Liver (tissue), 8 donors: ENCODE measurements at regions not wholly inside any gene's neighbourhood (a gene's known extent, or its start where the extent isn't known, plus 50 kb on each side); places are given as distances from the start of the nearest gene placed in this dataset.

Source experiments
- DNase-seq: peaks from one replicate; pipeline ENCODE4 v3.0.0-alpha.2; 2017; ENCODE audit warnings: low spot score
- H3K27ac ChIP-seq, 2 donors: one replicate each; pipeline ENCODE4 v1.7.0; 2013; ENCODE audit warnings: inconsistent platforms in 2 of 2, low read length in 2 of 2, control low read depth in 1 of 2, low read depth in 1 of 2, mild to moderate bottlenecking in 1 of 2
- H3K27me3 ChIP-seq, 4 donors: one replicate each; pipeline versions ENCODE4 v1.6.1 to v1.7.0; 2013; ENCODE audit warnings: low read length in 3 of 4, inconsistent platforms in 1 of 4, mild to moderate bottlenecking in 1 of 4, moderate library complexity in 1 of 4; ENCODE audit not compliant: control insufficient read depth in 4 of 4, insufficient read depth in 4 of 4
- H3K36me3 ChIP-seq, 4 donors: one replicate each; pipeline versions ENCODE4 v1.6.1 to v1.7.0; 2013; ENCODE audit warnings: low read length in 3 of 4, mild to moderate bottlenecking in 3 of 4, low read depth in 1 of 4, moderate library complexity in 1 of 4; ENCODE audit not compliant: control insufficient read depth in 4 of 4, insufficient read depth in 3 of 4
- H3K4me1 ChIP-seq, 4 donors: one replicate each; pipeline versions ENCODE4 v1.6.1 to v1.7.0; 2013; ENCODE audit warnings: low read length in 3 of 4, mild to moderate bottlenecking in 3 of 4, moderate library complexity in 1 of 4; ENCODE audit not compliant: control insufficient read depth in 4 of 4, insufficient read depth in 4 of 4
- H3K4me3 ChIP-seq, 3 donors: one replicate each; pipeline versions ENCODE4 v1.6.1 to v1.7.0; 2013; ENCODE audit warnings: low read length in 3 of 3, control low read depth in 1 of 3, low read depth in 1 of 3, mild to moderate bottlenecking in 1 of 3
- H3K9ac ChIP-seq, 2 donors: one replicate each; pipeline ENCODE4 v1.7.0; 2013; ENCODE audit warnings: low read length in 2 of 2, mild to moderate bottlenecking in 2 of 2, moderate library complexity in 2 of 2, control low read depth in 1 of 2, low read depth in 1 of 2
- H3K9me3 ChIP-seq, 4 donors: one replicate each; pipeline versions ENCODE4 v1.6.1 to v1.7.0; 2013; ENCODE audit warnings: low read length in 3 of 4; ENCODE audit not compliant: control insufficient read depth in 4 of 4
- ATF3 ChIP-seq: IDR thresholded peaks from 2 replicates; pipeline ENCODE4 v1.6.1; 2016; ENCODE audit warnings: antibody characterized with exemption
- CTCF ChIP-seq: fragments of 150-350 bp; IDR thresholded peaks from 2 replicates; pipeline ENCODE4 v1.5.1; 2017; ENCODE audit warnings: improper control_type of control experiment, low read depth, low read length; ENCODE audit not compliant: missing input control
- FOXA1 ChIP-seq: IDR thresholded peaks from 2 replicates; pipeline ENCODE4 v1.6.1; 2016; ENCODE audit warnings: antibody characterized with exemption
- FOXA2 ChIP-seq: IDR thresholded peaks from 2 replicates; pipeline ENCODE4 v1.6.1; 2016; ENCODE audit warnings: antibody characterized with exemption
- GABPA ChIP-seq, 2 donors: IDR thresholded peaks in 1 of 2; conservative IDR thresholded peaks in 1 of 2; 2 replicates each; pipeline ENCODE4 v1.6.1; 2016; ENCODE audit warnings: antibody characterized with exemption in 2 of 2, mild to moderate bottlenecking in 1 of 2, moderate library complexity in 1 of 2
- HNF4A ChIP-seq, 2 donors: conservative IDR thresholded peaks; 2 replicates each; pipeline ENCODE4 v1.6.1; 2016; ENCODE audit warnings: antibody characterized with exemption in 2 of 2, mild to moderate bottlenecking in 2 of 2
- HNF4G ChIP-seq: IDR thresholded peaks from 2 replicates; pipeline ENCODE4 v1.6.1; 2016; ENCODE audit warnings: antibody characterized with exemption
- JUND ChIP-seq, 2 donors: IDR thresholded peaks; 2 replicates each; pipeline ENCODE4 v1.6.1; 2016; ENCODE audit warnings: antibody characterized with exemption in 2 of 2
- MAX ChIP-seq: IDR thresholded peaks from 2 replicates; pipeline ENCODE4 v1.6.1; 2016; ENCODE audit warnings: antibody characterized with exemption
- NR2F2 ChIP-seq: IDR thresholded peaks from 2 replicates; pipeline ENCODE4 v1.6.1; 2016; ENCODE audit warnings: antibody characterized with exemption
- RAD21 ChIP-seq, 2 donors: IDR thresholded peaks; 2 replicates each; pipeline ENCODE4 v1.6.1; 2016; ENCODE audit warnings: antibody characterized with exemption in 2 of 2, mild to moderate bottlenecking in 2 of 2
- RXRA ChIP-seq, 2 donors: IDR thresholded peaks; 2 replicates each; pipeline ENCODE4 v1.6.1; 2017 to 2018; ENCODE audit warnings: antibody characterized with exemption in 2 of 2, mild to moderate bottlenecking in 1 of 2
- TAF1 ChIP-seq: conservative IDR thresholded peaks from 2 replicates; pipeline ENCODE4 v1.6.1; 2016; ENCODE audit warnings: antibody characterized with exemption, mild to moderate bottlenecking
- YY1 ChIP-seq: IDR thresholded peaks from 2 replicates; pipeline ENCODE4 v1.6.1; 2016; ENCODE audit warnings: antibody characterized with exemption, mild to moderate bottlenecking
- ZBTB33 ChIP-seq: IDR thresholded peaks from 2 replicates; pipeline ENCODE4 v1.6.1; 2016; ENCODE audit warnings: antibody characterized with exemption
- WGBS: extraction: QIAGEN DNeasy Blood & Tissue Kit; methylation state at CpG from one replicate; pipeline ENCODE4 v1.1.7; 2013; 5-methylcytosine and 5-hydroxymethylcytosine counted together
- donor health status: healthy.
- donor health status: healthy.
- donor health status: healthy.
- donor health status: healthy.
- donor health status: healthy.

GRCh38 chr22:47343611-47344010, 581.2 kb downstream of the TBC1D22A start:
- Histone ChIP-seq H3K27me3 (peaks cover 0 to 6% (median 2%) of the 10 kb centered on the region in 4 donors), H3K9me3 (no peaks in the 10 kb centered on the region), H3K9ac (no peak overlapping the region), H3K36me3 (no peaks in the 10 kb centered on the region), H3K4me1 (no peaks in the 10 kb centered on the region), H3K4me3 (no peak overlapping the region), H3K27ac (no peak overlapping the region)
- DNase-seq, result no peak
- TF ChIP-seq FOXA1, result no peak
- TF ChIP-seq FOXA2, result no peak
- no peak for TF ChIP-seq HNF4A (conservative IDR thresholded peaks at IDR 0.05)
- TF ChIP-seq ZBTB33, result no peak
- TF ChIP-seq RAD21 (IDR thresholded peaks at IDR 0.05), result no peak
- TF ChIP-seq NR2F2, result no peak
- no peak for TF ChIP-seq ATF3
- no peak for TF ChIP-seq GABPA (IDR thresholded peaks at IDR 0.05 in 1 of 2, conservative IDR thresholded peaks at IDR 0.05 in 1 of 2)
- WGBS, result 80% methylated on average over 8 of the region's 8 CpGs

GRCh38 chr22:47342446-47342845, 580.0 kb downstream of the TBC1D22A start:
- TF ChIP-seq RAD21 (IDR thresholded peaks at IDR 0.05), result no peak
- TF ChIP-seq NR2F2, result no peak
- TF ChIP-seq YY1, result no peak
- no peak for TF ChIP-seq GABPA (IDR thresholded peaks at IDR 0.05 in 1 of 2, conservative IDR thresholded peaks at IDR 0.05 in 1 of 2)
- no peaks in the 10 kb centered on the region for H3K4me1 ChIP-seq
- H3K9me3 ChIP-seq, result no peaks in the 10 kb centered on the region
- H3K27ac ChIP-seq, result no peak overlapping the region
- no peak overlapping the region for H3K9ac ChIP-seq
- H3K36me3 ChIP-seq, result no peaks in the 10 kb centered on the region
- WGBS, result 81% methylated on average over 10 of the region's 10 CpGs
- H3K27me3 ChIP-seq, result peaks cover 0 to 6% (median 2%) of the 10 kb centered on the region in 4 donors
- no peak overlapping the region for H3K4me3 ChIP-seq
- DNase-seq, result no peak

- 87% methylated on average over 7 of the region's 7 CpGs for WGBS
- no peaks in the 10 kb centered on the region for H3K36me3 ChIP-seq
- H3K4me3 ChIP-seq, result no peak overlapping the region
- peaks cover 0 to 6% (median 2%) of the 10 kb centered on the region in 4 donors for H3K27me3 ChIP-seq
- DNase-seq, result no peak
- H3K27ac ChIP-seq, result no peak overlapping the region
- H3K9ac ChIP-seq, result no peak overlapping the region
- H3K4me1 ChIP-seq, result no peaks in the 10 kb centered on the region
- H3K9me3 ChIP-seq, result no peaks in the 10 kb centered on the region
- TF ChIP-seq HNF4G (no peak), JUND (IDR thresholded peaks at IDR 0.05) (no peak), NR2F2 (no peak), RAD21 (IDR thresholded peaks at IDR 0.05) (no peak), HNF4A (conservative IDR thresholded peaks at IDR 0.05) (no peak), RXRA (IDR thresholded peaks at IDR 0.05) (no peak), FOXA1 (no peak), FOXA2 (no peak), TAF1 (no peak), YY1 (no peak), ZBTB33 (no peak), MAX (no peak), CTCF (no peak)
Observed at GRCh38 chr22:47341464-47341863, 579.0 kb downstream of the TBC1D22A start.
